Breast epithelium (tissue), 3 donors: ENCODE measurements at regions not wholly inside any gene's neighbourhood (a gene's known extent, or its start where the extent isn't known, plus 50 kb on each side); places are given as distances from the start of the nearest gene placed in this dataset.

Experiments
- CTCF ChIP-seq, 3 donors: fragments of 450-650 bp; IDR thresholded peaks; one replicate each; pipeline ENCODE4 v1.5.1; 2016 to 2017; ENCODE audit warnings: antibody characterized with exemption in 3 of 3, mild to moderate bottlenecking in 3 of 3, moderate library complexity in 3 of 3
- POLR2A ChIP-seq: fragments of 450-650 bp; IDR thresholded peaks from one replicate; pipeline ENCODE4 v1.6.1; 2016; ENCODE audit warnings: antibody characterized with exemption, mild to moderate bottlenecking, moderate library complexity
- POLR2AphosphoS5 ChIP-seq, 3 donors: sonication (generic); formaldehyde crosslinking; IDR thresholded peaks; one replicate each; pipeline ENCODE4 v1.6.1; 2017; ENCODE audit warnings: antibody characterized with exemption in 3 of 3

- no peak for TF ChIP-seq POLR2A
- TF ChIP-seq CTCF (IDR thresholded peaks at IDR 0.05): no peak
- TF ChIP-seq POLR2AphosphoS5 (IDR thresholded peaks at IDR 0.05): no peak
Observed at GRCh38 chr22:48256776-48257684, 1494.6 kb downstream of the TBC1D22A start.
